MCF 10A (cell line): ENCODE measurements at regions not wholly inside any gene's neighbourhood (a gene's known extent, or its start where the extent isn't known, plus 50 kb on each side); places are given as distances from the start of the nearest gene placed in this dataset.

ENCODE experiments used
- BruUV-seq: library from RNA; stranded (reverse); fragments of 400-500 nt; replicated peaks from 2 replicates; lab custom pipeline; 2021; lab: Mats Ljungman, UMichigan
- CTCF ChIA-PET: fragments of 300-600 bp; sonication (Branson Sonifier 250); formaldehyde crosslinking; extraction: SDS; loops from one replicate; lab custom pipeline; 2021; ENCODE audit warnings: antibody characterized with exemption, inconsistent platforms; lab: Yijun Ruan, JAX
- POLR2A ChIA-PET: fragments of 300-600, 350-650 bp; sonication (Branson Sonifier 250); formaldehyde crosslinking; extraction: SDS; loops from one replicate; lab custom pipeline; 2020; ENCODE audit warnings: antibody characterized with exemption, inconsistent platforms; lab: Yijun Ruan, JAX
- DNase-seq: peaks from one replicate; pipeline ENCODE4 v3.0.0-alpha.2; 2018; ENCODE audit not compliant: unreplicated experiment
- H3K27ac Mint-ChIP-seq: one replicate; pipeline ENCODE4 v1.8.0; 2022; ENCODE audit warnings: mild to moderate bottlenecking, low read depth, mixed read lengths; ENCODE audit not compliant: unreplicated experiment
- H3K27me3 Mint-ChIP-seq: one replicate; pipeline ENCODE4 v1.8.0; 2022; ENCODE audit warnings: mixed read lengths; ENCODE audit not compliant: insufficient read depth, unreplicated experiment
- H3K36me3 Mint-ChIP-seq: one replicate; pipeline ENCODE4 v1.8.0; 2022; ENCODE audit warnings: mild to moderate bottlenecking, moderate library complexity, mixed read lengths; ENCODE audit not compliant: insufficient read depth, unreplicated experiment
- H3K4me1 Mint-ChIP-seq: one replicate; pipeline ENCODE4 v1.8.0; 2022; ENCODE audit warnings: mixed read lengths; ENCODE audit not compliant: insufficient read depth, unreplicated experiment
- H3K4me3 Mint-ChIP-seq: one replicate; pipeline ENCODE4 v1.8.0; 2022; ENCODE audit warnings: mild to moderate bottlenecking, moderate library complexity, mixed read lengths; ENCODE audit not compliant: unreplicated experiment
- H3K9me3 Mint-ChIP-seq: one replicate; pipeline ENCODE4 v1.8.0; 2022; ENCODE audit warnings: mixed read lengths; ENCODE audit not compliant: unreplicated experiment
- intact Hi-C: fragments of 100-400 bp; cut with micrococcal nuclease; formaldehyde crosslinking; loops from 2 replicates; pipeline ENCODE4 v1.14.1; 2022
- TF ChIP-seq, protein P1 (sequence below): fragments of 200-600 bp; IDR thresholded peaks from one replicate; pipeline ENCODE4 v1.8.0; 2022; ENCODE audit warnings: antibody characterized with exemption, mild to moderate bottlenecking; ENCODE audit not compliant: unreplicated experiment

DNA sequence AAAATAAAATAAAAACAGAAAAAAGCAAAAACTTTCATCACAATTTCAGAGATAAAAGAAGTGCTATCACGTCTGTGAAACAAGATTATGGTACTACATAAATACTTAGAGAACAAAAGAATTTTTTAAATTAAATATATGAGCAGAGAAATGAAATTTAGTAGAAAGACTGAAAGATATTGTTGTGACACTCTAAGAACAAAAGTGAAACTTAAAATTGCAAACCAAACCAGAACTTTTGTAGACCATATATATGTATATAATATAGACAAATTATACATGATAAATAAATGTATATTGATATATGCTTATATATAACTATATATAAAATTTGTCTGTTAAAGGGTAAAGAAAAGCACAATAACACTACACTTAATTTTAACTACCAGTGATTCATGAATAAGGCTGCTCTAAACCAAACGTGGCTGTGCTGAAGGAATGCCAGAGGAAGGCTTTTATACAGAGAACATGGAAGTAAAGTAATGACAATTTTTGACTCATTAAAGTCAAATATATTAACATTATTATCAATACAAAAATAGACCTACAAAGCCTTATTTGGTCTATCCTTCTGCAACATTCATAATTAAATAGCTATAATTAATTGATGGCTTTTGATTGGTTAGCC is 1516.7 kb upstream of the PCDH20 start:
- CTCF ChIA-PET = no interaction called here
- peaks cover 10% of the 10 kb centered on the region for H3K4me1 Mint-ChIP-seq
- no peaks in the 10 kb centered on the region for H3K9me3 Mint-ChIP-seq
- no peaks in the 10 kb centered on the region for H3K36me3 Mint-ChIP-seq
- no peak for DNase-seq
- BruUV-seq = no TSS peak
- H3K4me3 Mint-ChIP-seq = peak overlapping the region; percentile 33
- TF ChIP-seq, protein P1, sequence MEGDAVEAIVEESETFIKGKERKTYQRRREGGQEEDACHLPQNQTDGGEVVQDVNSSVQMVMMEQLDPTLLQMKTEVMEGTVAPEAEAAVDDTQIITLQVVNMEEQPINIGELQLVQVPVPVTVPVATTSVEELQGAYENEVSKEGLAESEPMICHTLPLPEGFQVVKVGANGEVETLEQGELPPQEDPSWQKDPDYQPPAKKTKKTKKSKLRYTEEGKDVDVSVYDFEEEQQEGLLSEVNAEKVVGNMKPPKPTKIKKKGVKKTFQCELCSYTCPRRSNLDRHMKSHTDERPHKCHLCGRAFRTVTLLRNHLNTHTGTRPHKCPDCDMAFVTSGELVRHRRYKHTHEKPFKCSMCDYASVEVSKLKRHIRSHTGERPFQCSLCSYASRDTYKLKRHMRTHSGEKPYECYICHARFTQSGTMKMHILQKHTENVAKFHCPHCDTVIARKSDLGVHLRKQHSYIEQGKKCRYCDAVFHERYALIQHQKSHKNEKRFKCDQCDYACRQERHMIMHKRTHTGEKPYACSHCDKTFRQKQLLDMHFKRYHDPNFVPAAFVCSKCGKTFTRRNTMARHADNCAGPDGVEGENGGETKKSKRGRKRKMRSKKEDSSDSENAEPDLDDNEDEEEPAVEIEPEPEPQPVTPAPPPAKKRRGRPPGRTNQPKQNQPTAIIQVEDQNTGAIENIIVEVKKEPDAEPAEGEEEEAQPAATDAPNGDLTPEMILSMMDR = no peak
- intact Hi-C loops = no loop called here
- POLR2A ChIA-PET = interaction anchor here (0.6 kb wide), 1 partner anchor 97 kb away, joined by 3 read pairs; no protein-coding TSS in a partner anchor
- no peaks in the 10 kb centered on the region for H3K27me3 Mint-ChIP-seq
- peak overlapping the region; percentile 61 for H3K27ac Mint-ChIP-seq

DNA sequence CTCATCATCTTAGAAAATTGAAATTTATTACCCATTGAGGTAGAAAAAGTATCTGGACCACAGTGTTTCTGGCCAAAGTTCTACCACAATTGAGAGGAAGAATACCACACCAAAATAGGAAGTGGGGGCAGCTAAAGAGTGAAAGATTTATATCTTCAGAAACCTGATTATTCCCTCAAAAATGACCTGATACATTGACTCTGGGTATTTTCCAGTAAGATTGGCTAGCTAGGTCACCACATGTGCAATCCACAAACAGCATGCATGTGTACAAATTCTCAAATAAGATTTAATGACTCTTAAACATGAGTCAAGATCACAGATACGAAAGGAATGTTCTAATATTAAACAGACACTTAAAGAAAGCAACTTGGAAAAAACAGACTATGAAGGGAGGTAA is 1516.2 kb upstream of the PCDH20 start:
- DNase-seq = no peak
- Mint-ChIP-seq H3K27ac (peak overlapping the region; percentile 61), H3K4me1 (peaks cover 10% of the 10 kb centered on the region), H3K4me3 (peak overlapping the region; percentile 33), H3K27me3 (no peaks in the 10 kb centered on the region), H3K36me3 (no peaks in the 10 kb centered on the region), H3K9me3 (no peaks in the 10 kb centered on the region)
- no TSS peak for BruUV-seq
- POLR2A ChIA-PET = no interaction called here
- CTCF ChIA-PET = interaction anchor here (0.7 kb wide), 1 partner anchor 9 kb away, joined by 3 read pairs; no protein-coding TSS in a partner anchor
- intact Hi-C loops = no loop called here
- TF ChIP-seq, protein P1 = no peak

DNA sequence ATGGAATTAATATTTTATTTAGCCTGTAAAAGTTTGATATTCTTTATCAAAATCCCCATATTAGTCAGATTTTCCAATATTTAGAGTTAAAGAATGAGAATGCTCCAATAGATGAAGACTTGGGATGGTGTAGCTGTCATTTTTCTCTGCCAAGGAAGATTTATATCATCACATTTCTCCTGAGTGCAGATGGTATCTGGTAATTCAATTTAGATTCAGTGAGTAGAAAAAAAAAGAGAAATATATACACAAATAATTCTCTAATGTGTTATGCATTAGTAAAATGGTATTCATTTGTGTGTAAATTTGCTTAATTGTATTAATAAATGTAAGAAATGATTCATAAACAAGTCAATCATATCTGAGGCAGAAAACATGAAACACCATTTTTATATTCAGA is 1508.7 kb upstream of the PCDH20 start:
- ChIA-PET POLR2A (interaction anchor here (0.5 to 0.6 kb wide), 2 partner anchors 632 to 1305 kb away, joined by 3 read pairs; no protein-coding TSS in a partner anchor), CTCF (interaction anchor here (0.5 kb wide), 1 partner anchor 216 kb away, joined by 3 read pairs; no protein-coding TSS in a partner anchor)
- Mint-ChIP-seq H3K27ac (no peak overlapping the region), H3K9me3 (no peaks in the 10 kb centered on the region), H3K4me3 (no peak overlapping the region), H3K4me1 (no peaks in the 10 kb centered on the region), H3K27me3 (no peaks in the 10 kb centered on the region), H3K36me3 (no peaks in the 10 kb centered on the region)
- no TSS peak for BruUV-seq
- intact Hi-C loops = no loop called here
- TF ChIP-seq, protein P1 = no peak
- no peak for DNase-seq

DNA sequence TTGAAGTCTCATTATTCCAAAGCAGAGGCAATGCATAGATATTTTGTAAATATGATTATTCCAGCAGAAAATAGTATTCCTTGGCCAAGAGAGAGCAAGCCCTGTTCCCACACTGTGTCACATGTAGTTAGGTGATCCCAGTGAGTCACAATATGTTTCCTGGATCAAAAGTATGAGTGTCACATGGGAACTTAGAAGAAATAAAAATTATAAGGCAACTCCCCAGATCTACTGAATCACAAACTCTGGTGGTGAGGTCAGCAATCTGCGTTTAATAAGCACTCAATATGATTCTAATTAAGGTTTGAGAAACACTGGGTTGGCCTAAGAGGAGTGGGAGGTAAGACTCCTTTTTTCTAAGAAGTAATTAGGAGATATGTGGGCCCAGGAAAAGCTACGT is 1504.5 kb upstream of the PCDH20 start:
- ChIA-PET POLR2A (no interaction called here), CTCF (no interaction called here)
- no TSS peak for BruUV-seq
- intact Hi-C loops = no loop called here
- Mint-ChIP-seq H3K4me1 (no peaks in the 10 kb centered on the region), H3K27ac (no peak overlapping the region), H3K27me3 (no peaks in the 10 kb centered on the region), H3K9me3 (no peaks in the 10 kb centered on the region), H3K36me3 (no peaks in the 10 kb centered on the region), H3K4me3 (no peak overlapping the region)
- TF ChIP-seq, protein P1 = no peak
- DNase-seq = no peak
